Posterior cingulate gyrus (tissue), 11 donors: ENCODE measurements at regions not wholly inside any gene's neighbourhood (a gene's known extent, or its start where the extent isn't known, plus 50 kb on each side); places are given as distances from the start of the nearest gene placed in this dataset.

ENCODE experiments used
- DNase-seq, 10 donors: peaks; one replicate each; pipeline versions ENCODE4 v3.0.0 to v3.0.0-alpha.2; 2020 to 2021; ENCODE audit warnings: mixed read lengths in 3 of 10
- intact Hi-C: fragments of 100-400 bp; cut with DNase I; formaldehyde crosslinking; loops from one replicate; pipeline ENCODE4 v1.15.1; 2023

DNA sequence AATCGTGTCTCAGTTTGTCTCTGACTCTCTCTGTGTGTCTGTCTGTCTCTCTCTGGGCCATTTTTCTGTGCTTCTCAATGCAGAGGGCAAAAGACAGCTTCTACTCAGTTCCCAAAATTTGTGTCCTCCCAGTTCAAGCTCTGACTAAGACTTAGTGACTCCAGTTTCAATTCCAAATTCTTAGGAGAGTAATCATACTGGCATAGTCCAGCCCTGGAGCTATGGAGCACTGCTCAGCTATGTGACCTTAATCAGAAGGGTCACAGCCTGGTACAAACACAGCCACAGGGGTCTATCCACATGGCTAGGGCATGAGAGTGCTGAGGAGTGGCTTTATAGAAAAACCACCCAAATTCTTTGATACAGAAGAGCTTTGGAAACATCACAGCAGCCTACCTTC, 91.9 kb downstream of the FOXF2 start:
- DNase-seq = no peak
- intact Hi-C loops = no loop called here

DNA sequence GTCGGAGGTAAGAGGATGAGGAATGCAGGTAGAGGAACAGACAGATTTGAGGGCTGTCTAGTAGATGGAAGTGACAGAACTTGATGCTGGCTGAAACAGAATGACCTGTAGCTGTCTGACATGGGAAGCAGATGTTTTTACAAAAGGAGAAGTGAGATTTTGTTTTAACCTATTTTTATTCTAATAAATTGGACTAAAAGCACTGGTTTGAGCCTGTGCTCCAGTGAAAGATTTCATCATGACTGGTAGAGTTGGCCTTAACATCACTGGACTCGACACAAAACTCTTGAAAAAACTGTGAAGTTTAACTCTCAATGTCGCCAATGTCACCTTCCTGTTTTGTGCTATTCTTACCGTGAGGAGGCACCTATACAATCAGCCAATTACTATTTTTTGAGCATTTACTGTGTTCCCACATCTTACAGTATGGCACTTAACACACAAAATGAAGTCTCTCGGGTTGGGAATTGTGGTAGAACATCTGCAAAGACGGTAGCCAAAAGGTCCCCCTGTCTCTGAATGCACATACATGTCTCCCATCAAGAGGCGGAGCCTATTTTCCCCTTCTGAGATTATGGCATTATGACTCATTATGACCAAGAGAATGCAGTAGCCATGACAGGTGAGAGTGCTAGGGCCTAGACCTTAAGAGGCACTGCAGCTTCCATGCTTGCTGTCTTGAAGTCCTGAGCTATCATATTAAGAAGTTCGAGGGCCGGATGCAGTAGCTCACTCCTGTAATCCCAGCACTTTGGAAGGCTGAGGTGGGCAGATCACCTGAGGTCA, 93.2 kb downstream of the FOXF2 start:
- intact Hi-C loops = no loop called here
- DNase-seq = no peak

DNA sequence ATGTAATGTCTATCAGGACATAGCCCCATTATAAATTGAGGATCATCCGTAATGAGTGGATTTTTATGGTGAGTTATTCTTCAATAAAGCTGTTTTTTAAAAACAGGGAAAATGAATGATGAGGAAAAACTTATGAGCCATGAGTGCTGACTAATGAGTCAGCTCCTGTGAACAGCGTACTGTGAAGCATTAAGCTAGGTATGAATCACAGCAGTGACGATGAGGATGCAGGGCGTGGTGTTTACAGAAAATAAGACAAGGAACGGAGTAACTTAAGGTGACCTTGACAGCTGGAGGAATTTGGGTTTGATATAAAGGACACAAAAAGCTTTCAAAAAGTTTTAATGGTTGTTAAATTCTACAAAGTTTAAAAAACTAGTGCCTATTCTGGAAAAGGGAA, 96.3 kb downstream of the FOXF2 start:
- no peak for DNase-seq
- intact Hi-C loops = no loop called here

DNA sequence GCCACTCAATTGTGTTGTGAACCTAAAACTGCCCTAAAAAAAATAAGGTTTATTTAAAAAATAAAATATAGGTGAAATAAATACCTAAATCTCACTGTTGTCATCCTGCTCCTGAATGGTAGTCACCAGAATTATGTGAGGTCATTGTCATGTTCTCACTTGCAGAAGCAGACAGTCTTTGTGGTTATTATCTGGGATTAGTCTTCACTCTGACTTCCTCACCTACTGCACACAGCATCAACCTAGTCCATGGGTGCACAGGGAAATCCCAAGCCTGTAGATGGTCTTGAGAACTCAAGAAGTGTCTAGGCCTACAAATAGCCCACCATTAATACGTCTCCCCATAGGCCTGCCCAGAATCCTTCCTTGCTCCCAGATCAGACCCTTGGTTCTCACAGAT, 97.0 kb downstream of the FOXF2 start:
- intact Hi-C loops = no loop called here
- DNase-seq = no peak

DNA sequence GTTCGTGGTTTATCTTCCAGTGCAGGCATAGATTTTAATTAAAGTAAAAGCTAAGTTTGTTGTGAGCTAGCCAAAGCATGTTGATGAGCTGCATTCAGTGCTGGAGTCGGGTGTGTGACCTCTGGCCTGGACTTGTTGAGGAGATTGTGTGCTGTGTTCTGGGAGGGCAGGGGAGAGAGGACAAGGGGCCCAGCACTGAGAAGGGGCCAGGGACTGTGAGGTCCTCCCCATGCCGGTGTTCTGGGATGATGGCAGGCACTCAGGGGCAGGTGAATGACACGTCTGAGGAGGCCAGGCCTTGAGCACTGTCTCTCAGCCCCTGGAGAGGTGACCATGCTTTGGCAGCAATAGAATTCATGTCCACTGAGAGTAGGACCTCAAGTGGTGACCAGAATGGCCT, 97.9 kb downstream of the FOXF2 start:
- DNase-seq = no peak
- intact Hi-C loops = no loop called here

DNA sequence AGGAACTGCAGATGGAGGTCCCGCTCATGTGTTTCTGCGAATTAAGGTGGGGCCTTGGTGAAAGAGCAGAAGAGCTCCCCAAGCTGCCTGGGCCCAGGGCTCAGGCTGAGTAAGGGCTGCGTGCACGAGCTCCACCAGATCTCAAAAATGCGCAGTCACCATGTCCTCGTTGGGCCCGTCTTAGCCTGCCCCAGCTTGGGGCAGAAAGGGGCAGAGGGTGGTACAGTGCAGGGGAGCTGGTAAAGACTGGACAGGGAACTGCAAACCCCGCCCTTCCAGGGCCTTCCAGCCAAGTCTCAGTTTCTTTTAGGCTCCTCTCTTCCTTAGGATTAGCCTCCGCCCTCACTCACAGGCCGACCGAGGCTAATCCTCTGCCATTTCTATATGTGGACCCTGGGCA, 101.6 kb downstream of the FOXF2 start:
- intact Hi-C loops = no loop called here
- no peak for DNase-seq

DNA sequence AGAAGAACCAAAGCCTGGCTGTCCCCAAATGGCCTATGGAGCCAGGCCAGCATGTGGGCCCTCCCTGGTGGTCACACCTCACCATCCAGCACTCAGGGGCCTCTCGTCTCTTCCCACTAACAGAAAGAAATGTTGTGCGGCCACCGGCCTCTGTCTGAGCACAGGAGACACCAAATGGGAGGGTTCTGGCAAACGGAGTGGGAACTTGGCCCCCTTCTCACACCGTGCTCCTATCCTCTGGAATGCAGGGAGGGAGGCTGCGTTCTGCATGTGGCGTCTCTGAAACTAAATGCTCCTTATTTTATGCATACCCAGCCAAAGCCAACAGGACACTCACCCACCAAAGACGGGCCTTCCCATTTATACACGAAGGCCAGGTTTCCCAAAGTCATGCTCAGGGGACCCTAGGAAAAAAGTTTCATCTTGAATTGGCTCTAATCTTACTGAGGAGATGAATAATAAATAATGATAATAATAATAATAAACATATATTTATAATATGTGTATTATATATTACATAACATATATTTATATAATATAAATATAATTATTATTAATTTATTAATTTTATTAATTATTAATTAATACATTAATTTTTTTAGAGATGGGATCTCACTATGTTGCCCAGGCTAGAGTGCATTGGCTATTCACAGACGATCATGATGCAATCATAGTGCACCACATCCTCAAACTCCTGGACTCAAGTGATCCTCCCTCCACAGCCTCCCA, 102.4 kb downstream of the FOXF2 start:
- DNase-seq = no peak
- intact Hi-C loops = no loop called here

DNA sequence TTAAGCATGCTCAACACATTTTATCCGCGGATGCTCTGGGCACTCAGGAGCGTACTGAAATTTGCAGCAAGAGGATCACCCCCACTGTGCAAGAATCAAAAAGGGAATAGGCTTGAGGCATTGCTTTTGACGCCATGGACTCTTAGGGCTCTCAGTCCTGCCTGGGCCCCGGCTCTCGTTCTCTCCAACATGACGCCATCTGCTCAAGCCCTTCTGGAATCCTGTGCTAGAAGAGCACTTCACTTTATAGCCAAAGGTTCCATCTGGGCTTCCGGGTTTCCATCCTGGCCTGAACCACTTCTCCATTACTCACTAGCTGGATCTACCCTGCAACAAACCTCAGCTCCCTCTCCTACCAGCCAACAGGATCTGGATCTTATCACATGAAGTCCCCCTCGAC, 105.3 kb downstream of the FOXF2 start:
- intact Hi-C loops = no loop called here
- DNase-seq = no peak

DNA sequence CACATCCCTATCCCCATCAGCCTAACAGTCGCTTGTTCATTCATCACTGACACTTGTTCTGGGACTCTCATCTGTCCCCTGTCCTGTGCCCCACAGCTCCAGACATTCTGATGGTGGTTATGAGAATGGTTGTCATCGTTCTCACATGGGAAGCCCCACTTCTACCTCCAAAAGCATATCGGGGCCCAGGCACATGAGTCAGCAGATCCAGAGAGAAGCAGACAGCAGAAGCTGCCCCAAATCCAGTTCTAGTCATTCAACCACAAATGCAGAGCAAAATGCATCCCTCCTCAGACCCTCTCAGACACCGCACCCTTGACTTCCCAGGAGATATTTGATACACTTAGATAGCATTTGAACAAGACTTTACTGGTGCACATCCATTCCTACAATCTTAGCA, 106.0 kb downstream of the FOXF2 start:
- intact Hi-C loops = no loop called here
- DNase-seq = no peak

DNA sequence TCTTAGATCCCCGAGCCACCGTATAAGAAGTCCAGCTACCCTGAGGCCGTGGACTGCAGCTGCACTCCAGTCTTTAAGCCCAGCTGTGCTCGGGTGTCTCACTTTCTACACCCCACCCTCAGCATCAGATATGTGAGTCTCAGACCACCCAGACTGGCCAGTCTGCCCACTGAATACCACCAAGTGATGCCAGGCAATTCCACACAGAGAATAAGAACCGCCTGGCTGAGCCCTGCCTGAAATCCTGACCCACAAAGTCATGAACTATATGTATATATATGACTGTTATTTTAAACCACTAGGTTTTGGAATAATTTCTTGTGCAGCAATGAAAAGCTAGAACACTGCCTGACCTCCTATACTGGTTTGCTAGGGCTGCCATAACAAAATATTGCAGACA, 106.7 kb downstream of the FOXF2 start:
- intact Hi-C loops = no loop called here
- DNase-seq = no peak

DNA sequence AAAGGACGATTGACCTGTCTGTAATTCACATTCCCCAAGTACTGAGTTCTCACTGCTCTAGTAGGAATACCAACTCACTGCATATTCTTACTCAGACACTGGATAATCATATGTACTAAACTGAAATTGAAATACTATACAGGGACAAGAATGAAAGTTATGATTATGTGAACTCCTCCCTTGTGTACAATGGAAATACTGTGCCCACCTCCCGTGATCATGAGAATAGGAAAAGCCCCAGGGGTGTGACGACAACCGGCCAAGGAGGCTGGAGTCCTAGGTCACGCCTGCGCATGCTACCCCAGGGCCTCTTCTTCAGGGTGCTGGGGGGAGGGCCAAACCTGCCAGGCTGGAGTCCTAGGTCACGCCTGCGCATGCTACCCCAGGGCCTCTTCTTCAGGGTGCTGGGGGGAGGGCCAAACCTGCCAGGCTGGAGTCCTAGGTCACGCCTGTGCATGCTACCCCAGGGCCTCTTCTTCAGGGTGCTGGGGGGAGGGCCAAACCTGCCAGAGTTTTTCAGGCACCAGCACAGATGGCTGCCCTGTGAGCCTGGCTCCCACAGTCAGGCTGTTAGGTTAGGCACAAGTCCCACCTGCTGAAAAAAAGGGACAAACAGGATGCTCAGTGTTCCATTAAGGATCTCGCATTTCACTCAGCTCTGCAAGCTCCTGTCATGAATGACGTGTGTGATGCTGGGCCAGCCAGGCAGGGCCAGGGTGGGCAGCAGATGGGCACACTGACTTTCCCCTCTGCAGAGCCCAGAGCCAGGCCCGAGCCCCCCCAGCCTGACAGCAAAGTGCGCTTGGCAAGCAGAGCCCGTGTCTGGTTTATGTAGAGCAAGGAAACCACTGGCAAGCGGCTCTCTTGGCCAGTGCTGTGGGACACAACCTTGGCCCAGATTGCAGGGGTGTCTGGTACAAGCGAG, 107.7 kb downstream of the FOXF2 start:
- DNase-seq = peak in 9 of 10 donors; percentile 5 to 88 (median 42)
- intact Hi-C loops = no loop called here

DNA sequence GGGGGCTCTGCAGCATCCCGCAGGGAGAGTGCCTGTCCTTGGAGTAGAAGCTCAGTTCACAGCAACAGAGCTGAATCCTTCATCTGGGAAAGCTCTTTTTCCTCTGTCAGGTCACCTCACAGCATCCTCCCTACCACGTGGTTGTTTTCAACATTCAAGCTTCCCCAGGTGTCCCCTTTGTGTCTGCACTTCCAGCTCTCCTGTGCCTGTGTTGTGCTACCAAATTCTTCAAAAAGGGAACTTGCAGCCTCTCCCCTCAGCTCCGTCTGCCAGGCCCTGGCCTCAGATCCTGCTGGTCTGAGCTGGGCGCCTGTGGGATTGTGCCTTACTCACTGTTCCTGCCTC, 108.4 kb downstream of the FOXF2 start:
- intact Hi-C loops = no loop called here
- DNase-seq = no peak

DNA sequence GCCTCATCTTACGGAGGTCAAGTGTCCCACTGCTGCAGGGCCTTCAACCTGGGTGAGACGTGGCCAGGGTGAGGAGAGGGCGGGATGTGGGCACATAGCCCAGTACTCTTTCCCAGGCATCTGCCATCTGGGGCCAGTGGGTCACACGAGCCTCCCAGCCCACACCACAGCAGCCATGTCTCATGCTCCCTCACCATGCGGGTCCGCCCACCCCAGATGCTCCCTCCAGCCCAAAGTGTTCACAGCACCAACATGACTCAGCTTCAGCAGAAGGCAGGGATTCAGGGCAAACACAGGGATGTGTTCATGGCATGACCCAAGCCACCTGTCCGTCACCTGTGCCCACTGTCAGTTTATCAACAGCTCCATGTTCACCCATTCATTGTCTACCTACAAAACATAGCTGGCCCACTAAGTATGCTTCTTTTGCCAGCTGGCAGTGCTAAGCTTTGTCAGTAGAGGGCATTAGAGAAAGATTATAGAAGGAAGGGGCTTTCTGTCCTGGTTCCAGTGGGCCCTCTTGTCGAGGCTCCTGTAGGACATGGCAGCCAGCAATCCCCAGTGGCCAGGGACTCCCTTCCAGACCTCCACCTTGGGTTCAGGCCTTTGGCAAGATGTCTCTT, 109.2 kb downstream of the FOXF2 start:
- no peak for DNase-seq
- intact Hi-C loops = no loop called here

DNA sequence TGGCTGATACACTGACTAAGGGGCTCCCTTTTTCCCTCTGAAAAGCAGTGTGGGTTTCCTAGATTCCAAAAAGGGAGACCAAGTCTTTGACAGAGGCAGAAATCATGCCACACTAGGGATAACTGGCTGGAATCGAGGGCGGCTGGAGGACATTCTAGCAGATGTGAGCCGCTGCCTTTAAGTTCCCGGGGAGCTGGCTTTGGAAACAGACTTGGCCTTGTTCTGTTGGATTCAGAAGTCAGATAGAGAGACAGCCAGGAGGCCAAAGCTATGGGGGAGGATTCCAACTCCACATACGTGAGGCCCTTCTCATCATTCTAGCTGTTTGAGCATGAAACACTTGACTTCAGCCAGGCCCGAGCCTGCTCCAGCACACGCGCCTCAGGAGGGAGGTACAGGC, 109.9 kb upstream of the FOXC1 start:
- intact Hi-C loops = no loop called here
- no peak for DNase-seq

DNA sequence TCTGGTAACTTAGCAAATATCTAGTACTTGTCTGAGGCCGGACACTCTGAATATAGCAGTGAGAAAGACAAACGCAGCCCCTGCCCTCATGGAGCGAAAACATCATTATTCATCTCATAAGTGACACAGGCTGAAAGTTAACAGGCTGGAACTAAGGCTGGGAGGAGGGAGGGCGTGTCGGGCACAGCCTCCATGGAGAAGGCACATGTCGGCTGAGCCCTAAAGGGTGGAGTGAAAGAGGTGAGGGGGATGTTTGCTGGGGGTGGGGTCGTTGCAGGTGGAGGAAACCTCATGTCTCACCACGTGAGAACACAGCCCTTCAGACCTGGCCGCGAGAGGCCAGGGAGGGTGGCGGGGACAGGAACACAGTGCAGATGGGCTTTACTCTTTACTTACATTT, 108.8 kb upstream of the FOXC1 start:
- intact Hi-C loops = no loop called here
- DNase-seq = no peak

DNA sequence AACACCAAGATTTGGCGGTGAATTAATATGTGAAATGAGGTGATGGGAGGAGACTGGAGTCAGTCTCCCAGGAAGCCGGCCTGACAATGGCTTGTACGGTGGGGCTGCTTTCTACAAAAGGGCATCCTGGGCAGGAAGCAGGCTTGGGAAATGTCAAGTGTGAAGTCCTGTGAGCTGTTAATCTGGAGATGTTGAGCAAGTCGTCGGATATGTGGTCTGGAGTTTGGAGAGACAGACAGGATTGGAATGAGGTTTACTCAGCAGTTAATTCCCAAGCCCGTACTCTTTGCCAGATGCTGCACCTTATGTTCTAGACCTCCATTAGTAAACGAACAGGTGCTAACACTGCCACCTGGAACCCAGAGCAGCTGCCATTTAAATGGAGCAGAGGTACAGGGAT, 107.7 kb upstream of the FOXC1 start:
- no peak for DNase-seq
- intact Hi-C loops = no loop called here

DNA sequence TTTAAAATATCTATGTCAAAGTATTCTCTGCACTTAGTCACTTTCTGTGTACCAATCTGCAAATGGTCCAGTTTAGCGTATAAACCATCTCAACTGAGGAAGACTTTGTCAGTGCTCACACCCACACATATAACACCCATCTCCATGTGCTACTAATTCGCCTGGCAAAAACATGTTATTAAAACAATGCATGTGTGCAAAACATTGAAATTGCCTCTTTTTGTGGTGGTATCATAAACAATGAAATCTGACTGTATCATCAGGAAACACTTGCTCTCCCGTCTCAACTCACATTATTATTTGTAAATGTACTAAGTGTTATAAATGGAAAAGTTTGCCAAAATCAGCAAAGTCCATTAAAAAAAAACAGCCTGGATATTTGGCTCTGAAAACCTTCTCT, 105.9 kb upstream of the FOXC1 start:
- intact Hi-C loops = no loop called here
- no peak for DNase-seq

DNA sequence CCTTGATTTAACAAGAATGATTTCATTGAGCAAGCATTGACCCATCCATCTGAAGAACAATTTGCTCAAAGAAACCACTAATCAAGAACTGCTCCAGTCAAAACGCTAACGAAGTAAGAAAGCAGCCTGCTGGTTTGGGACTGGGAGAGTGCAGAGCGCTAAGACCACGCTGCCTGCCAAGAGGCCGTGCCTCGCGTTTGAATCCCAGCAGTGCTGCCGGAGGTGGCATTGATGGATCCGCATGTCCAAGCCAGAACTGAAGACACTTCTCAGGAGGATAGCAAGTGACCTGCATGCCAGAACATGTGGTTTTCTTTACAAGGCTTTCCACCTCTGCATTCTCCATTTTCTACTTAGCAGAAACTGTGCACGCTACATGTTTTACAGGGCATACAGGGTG, 105.2 kb upstream of the FOXC1 start:
- intact Hi-C loops = no loop called here
- peak in 1 of 10 donors; percentile 45 for DNase-seq

DNA sequence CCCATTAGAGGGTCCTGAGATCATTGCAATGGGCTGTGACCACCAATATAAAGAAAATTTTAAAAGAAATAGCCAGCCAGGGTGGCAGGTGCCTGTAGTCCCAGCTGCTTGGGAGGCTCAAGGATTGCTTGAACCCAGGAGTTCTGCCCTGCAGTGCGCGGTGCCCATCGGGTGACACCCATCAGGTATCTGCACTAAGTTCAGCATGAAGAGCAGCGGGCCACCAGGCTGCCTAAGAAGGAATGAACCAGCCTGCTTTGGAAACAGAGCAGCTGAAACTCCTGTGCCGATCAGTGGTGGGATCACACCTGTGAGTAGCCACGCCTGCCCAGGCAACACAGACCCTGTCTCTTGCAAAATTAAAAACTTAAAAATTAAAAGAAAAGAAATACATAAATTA, 102.5 kb upstream of the FOXC1 start:
- intact Hi-C loops = no loop called here
- DNase-seq = peak in 2 of 10 donors; percentile 44 to 64

DNA sequence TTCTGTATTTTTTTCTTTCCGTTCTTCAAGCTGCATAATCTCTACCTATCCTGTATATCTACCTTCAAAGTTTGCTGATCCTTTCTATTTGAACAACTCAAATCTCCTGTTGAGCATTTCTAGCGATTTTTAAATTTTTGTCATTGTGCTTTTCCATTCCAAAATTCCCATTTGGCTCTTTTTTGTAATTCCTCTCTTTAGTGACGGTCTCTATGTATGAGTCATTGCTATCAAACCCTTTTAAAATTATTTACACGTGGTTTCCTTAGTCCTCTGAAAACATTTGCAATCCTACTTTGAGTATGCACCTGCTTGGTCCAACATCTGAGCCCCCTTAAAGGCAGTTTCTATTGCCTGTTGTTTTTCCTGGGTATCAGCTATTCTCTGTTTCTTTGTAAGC, 100.5 kb upstream of the FOXC1 start:
- DNase-seq = no peak
- intact Hi-C loops = no loop called here

DNA sequence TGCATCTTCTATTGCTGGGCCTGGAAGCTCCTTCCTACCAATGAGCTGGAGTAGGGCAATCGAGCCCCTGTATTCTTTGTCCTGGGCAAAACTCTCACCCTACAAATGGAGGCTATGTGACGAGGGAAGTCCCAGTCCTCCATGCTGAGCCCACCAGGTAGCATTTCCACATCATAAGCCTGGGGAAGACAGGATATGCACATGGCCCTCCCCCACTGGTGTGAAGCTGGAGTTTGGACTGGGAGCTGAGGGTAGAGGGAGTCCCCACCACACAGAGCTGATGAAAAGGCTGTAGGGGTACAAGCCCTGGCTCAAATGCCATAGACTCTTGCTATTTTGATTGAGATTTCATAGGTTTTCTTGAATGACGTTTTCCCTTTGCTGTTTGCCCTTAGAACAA, 99.5 kb upstream of the FOXC1 start:
- intact Hi-C loops = no loop called here
- no peak for DNase-seq
